ENCODE measurements at regions not wholly inside any gene's neighbourhood (a gene's known extent, or its start where the extent isn't known, plus 50 kb on each side); places are given as distances from the start of the nearest gene placed in this dataset.

DNA sequence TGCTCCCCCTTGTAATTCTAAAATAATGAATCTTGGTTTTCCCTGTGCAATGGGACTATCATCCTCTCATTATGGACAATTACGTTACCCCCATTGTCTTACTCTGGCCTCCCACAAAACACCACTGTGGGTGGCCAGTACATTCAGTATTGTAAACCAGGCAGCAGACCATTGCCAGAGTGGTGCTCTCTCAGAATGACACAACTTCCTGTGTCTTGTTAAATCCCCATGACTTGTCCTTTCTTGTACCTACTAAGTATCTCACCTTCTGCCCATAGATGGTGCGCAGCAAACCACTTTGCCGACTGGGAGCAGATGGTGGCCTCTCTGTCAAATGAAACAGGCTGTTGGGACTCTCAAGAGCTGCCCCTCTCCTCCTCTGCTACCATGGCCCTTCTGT lies 287.1 kb upstream of the RAG2 start:
- Histone ChIP-seq H3K27ac (no peak overlapping the region), H3K4me3 (no peak overlapping the region)
- DNase-seq (ENCODE audit: low spot score): no peak
- TF ChIP-seq, protein P1, sequence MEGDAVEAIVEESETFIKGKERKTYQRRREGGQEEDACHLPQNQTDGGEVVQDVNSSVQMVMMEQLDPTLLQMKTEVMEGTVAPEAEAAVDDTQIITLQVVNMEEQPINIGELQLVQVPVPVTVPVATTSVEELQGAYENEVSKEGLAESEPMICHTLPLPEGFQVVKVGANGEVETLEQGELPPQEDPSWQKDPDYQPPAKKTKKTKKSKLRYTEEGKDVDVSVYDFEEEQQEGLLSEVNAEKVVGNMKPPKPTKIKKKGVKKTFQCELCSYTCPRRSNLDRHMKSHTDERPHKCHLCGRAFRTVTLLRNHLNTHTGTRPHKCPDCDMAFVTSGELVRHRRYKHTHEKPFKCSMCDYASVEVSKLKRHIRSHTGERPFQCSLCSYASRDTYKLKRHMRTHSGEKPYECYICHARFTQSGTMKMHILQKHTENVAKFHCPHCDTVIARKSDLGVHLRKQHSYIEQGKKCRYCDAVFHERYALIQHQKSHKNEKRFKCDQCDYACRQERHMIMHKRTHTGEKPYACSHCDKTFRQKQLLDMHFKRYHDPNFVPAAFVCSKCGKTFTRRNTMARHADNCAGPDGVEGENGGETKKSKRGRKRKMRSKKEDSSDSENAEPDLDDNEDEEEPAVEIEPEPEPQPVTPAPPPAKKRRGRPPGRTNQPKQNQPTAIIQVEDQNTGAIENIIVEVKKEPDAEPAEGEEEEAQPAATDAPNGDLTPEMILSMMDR (IDR thresholded peaks at IDR 0.05): no peak

DNA sequence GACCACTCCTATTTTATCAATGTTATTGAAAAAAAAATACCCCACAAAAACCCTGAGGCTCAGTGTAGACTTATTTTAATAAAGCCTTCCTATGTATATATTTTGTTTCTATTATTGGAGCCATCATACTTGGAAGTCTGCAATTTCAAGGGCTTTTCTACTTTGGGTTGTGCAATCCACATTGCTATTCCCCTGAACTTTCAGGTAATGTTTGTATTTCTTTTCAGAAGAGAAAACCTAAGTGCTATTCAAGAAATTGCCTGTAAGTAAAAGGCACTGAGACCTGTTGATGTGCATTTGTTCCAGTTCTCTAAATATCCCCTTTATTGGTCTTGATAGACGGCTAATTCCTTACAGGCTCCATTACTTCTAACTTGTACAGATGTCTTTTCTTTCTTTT lies 280.7 kb upstream of the RAG2 start:
- H3K4me3 ChIP-seq: no peak overlapping the region
- no peak for DNase-seq (ENCODE audit: low spot score)
- TF ChIP-seq, protein P1 (IDR thresholded peaks at IDR 0.05): no peak
- H3K27ac ChIP-seq: no peak overlapping the region

DNA sequence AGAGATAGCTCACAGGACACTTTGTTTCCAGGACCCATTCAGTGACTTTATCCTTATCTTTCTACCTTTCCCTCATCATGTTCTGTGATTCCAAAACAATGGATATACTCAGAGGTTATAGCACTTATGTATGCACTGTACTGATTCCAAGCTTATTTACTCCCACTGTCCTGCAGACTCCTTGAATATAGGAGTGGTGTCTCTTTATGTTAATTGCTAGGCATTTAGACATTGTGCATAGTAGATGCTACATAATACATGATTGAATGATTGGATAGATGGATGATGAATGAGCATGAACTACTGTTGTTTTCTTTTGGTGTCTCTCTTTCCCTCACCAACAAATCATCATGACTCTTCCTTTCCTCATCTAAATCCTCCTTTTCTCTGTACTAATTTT lies 279.1 kb upstream of the RAG2 start:
- Histone ChIP-seq H3K4me3 (no peak overlapping the region), H3K27ac (no peak overlapping the region)
- no peak for DNase-seq (ENCODE audit: low spot score)
- TF ChIP-seq, protein P1 (IDR thresholded peaks at IDR 0.05): no peak

DNA sequence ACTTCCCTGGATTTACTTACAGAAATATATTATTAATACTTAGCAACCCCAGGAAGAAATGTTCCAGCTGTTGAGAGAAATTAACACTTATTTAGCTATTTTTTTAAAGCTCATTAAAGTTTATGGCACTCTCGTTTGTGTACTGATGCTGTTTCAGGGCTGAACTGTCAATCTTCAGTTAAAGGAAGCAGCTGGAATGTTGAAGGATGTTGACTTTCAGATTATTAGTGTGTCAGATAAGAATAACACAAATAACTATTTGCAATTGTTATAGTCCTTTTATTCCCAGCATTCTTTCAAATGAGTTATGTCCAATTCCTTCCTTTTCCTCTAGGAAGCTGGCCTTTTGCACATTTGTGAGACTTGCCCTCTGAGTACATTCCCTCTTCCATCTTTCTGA lies 278.2 kb upstream of the RAG2 start:
- Histone ChIP-seq H3K27ac (no peak overlapping the region), H3K4me3 (no peak overlapping the region)
- DNase-seq (ENCODE audit: low spot score): no peak
- TF ChIP-seq, protein P1 (IDR thresholded peaks at IDR 0.05): no peak

DNA sequence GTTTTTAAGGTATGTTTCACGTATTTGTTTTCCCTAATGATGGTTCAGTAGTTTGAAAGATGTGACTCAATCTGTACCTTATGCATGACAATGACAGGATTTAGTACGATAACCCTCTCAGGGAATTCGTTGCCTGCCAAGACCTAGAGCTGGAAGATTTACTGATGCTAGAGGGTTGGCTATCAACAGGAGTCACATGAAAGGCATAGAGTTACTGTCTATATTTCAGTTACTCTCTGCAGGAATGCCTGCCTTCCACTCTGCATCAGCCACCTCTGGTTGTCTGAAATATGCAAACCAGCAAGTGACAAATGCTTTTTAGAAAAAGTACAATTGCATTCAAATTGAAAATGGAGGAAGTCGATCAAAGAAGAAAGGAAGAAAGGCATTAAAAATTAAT lies 276.3 kb upstream of the RAG2 start:
- TF ChIP-seq, protein P1 (IDR thresholded peaks at IDR 0.05): no peak
- Histone ChIP-seq H3K4me3 (no peak overlapping the region), H3K27ac (no peak overlapping the region)
- no peak for DNase-seq (ENCODE audit: low spot score)

DNA sequence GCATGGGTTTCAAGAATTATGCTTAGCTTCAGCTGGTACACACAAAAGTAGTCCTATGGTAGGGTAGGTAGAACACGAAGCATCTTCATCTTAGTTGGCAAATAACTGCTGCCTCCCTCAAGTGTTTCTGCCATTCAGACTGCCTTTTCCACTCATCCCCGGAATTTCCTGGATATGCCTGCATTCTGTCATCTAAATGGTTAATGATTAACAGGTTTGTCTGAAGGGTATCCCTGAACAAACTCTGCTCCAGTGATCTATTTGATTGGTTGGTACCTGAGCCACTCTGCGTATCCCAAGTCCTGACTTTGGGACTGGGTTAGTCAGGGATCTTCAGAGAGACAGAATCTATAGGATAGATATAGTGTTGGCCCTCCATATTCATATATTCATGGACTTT lies 272.3 kb upstream of the RAG2 start:
- no peak for DNase-seq (ENCODE audit: low spot score)
- H3K27ac ChIP-seq: no peak overlapping the region
- TF ChIP-seq, protein P1 (IDR thresholded peaks at IDR 0.05): no peak
- no peak overlapping the region for H3K4me3 ChIP-seq

DNA sequence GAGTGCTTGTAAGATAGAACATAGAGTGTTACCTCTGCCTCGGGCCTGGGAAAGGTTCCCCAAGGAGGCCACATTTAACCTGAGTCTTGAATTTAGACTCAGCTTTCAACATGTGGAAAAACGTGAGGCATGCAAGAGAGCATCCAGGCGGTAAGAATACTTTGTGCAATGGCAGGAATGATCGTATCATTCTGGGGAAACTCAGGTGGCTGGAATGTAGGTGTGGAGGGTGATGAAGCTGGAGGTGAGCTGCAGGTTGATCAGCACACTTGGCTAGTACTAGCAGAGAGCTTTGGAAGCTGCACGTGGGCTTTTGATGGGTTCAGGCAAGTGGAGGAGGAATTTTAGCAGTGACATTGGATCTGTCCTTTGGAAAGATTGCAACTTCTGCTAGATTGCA lies 270.3 kb upstream of the RAG2 start:
- DNase-seq (ENCODE audit: low spot score): no peak
- TF ChIP-seq, protein P1 (IDR thresholded peaks at IDR 0.05): no peak
- Histone ChIP-seq H3K4me3 (no peak overlapping the region), H3K27ac (no peak overlapping the region)

Data from coronary artery (tissue), 2 donors.